VCaP (cell line): ENCODE measurements at regions not wholly inside any gene's neighbourhood (a gene's known extent, or its start where the extent isn't known, plus 50 kb on each side); places are given as distances from the start of the nearest gene placed in this dataset.
"Not testable (repeated sequence)": the region's sequence is repeated elsewhere in the genome, so short reads cannot be mapped to it uniquely, and the experiment has no call there.

Source experiments
- H3K27ac ChIP-seq: fragments of 450-650 bp; 2 replicates; pipeline ENCODE4 v1.5.1; 2017
- CTCF ChIP-seq: fragments of 450-650 bp; conservative IDR thresholded peaks from 2 replicates; pipeline ENCODE4 v1.5.1; 2017; ENCODE audit warnings: mild to moderate bottlenecking, moderate library complexity

GRCh38 chr13:89375839-89376238, 1704.7 kb downstream of the SLITRK5 start:
- no peak overlapping the region for H3K27ac ChIP-seq
- TF ChIP-seq CTCF: no peak

- no peak for TF ChIP-seq CTCF
- no peak overlapping the region for H3K27ac ChIP-seq
These were observed 1708.9 kb downstream of the SLITRK5 start for GRCh38 chr13:89380101-89380500.

- TF ChIP-seq CTCF: no peak
- no peak overlapping the region for H3K27ac ChIP-seq
These were observed 1711.8 kb downstream of the SLITRK5 start for GRCh38 chr13:89382981-89383380.

GRCh38 chr13:89383891-89384290, 1712.7 kb downstream of the SLITRK5 start:
- H3K27ac ChIP-seq: no peak overlapping the region
- no peak for TF ChIP-seq CTCF

GRCh38 chr13:89393758-89394304, 1722.7 kb downstream of the SLITRK5 start:
- no peak for TF ChIP-seq CTCF
- H3K27ac ChIP-seq: no peak overlapping the region

GRCh38 chr13:89401264-89401675, 1730.1 kb downstream of the SLITRK5 start:
- H3K27ac ChIP-seq: no peak overlapping the region
- TF ChIP-seq CTCF: no peak

- H3K27ac ChIP-seq: no peak overlapping the region
These were observed 1731.0 kb downstream of the SLITRK5 start for GRCh38 chr13:89402211-89402610.

GRCh38 chr13:89406096-89406495, 1734.9 kb downstream of the SLITRK5 start:
- not testable (repeated sequence) for H3K27ac ChIP-seq

More at GRCh38 chr13:89402211-89402610, 1731.0 kb downstream of the SLITRK5 start:
- TF ChIP-seq CTCF: no peak
